ENCODE measurements at regions not wholly inside any gene's neighbourhood (a gene's known extent, or its start where the extent isn't known, plus 50 kb on each side); places are given as distances from the start of the nearest gene placed in this dataset.
A peak's percentile ranks its signal among the peaks of the same experiment; 100 is the strongest.

DNA sequence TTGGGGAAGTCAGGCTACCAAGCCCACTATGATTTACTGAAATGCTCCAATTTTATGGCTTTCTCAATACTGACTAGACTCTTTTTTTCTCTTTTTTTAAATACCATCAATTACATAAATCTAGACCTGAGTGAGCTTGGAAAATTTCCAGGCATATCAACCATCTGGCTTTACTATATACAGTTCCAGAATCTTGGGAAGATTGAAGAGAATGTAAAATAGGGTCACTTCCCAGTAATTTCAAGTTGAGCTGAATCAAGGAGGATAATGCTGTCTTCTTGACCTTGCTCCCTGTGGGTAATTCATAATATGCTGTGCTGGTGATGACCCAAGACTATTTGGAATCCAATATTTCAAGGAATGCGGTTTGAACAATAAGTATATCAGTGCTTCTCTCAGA is 108.1 kb downstream of the MAP3K21 start:
- 14% methylated on average over 1 of the region's 1 CpG for WGBS (ENCODE audit: insufficient coverage, low coverage, low lambda C conversion rate, missing lambda C conversion rate)
- ATAC-seq: no peak
- intact Hi-C loops (cut with DNase I): no loop called here

DNA sequence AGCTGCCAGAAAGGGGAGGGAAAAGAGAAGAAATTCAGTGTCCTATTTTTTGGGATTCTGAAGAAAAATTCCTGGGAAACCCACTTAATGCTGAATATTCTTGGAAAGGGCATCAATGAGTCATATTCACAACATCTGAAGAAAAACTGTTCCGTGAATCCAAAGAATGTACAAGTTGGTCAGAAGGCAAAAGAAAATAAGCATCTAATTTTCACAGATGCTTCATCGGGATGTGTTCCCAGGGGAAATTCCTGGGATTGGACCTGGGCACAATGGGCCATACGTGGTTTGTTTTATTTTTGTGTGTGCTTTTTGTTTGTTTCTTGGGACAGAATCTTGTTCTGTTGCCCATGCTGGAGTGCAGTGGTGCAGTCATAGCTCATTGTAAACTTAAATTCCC is 112.2 kb downstream of the MAP3K21 start:
- ATAC-seq (no peak), DNase-seq (no peak)
- no peaks in the 10 kb centered on the region for H3K36me3 ChIP-seq
- H3K4me1 ChIP-seq: peaks cover 0 to 6% (median 0%) of the 10 kb centered on the region in 4 donors
- TF ChIP-seq, protein P1, sequence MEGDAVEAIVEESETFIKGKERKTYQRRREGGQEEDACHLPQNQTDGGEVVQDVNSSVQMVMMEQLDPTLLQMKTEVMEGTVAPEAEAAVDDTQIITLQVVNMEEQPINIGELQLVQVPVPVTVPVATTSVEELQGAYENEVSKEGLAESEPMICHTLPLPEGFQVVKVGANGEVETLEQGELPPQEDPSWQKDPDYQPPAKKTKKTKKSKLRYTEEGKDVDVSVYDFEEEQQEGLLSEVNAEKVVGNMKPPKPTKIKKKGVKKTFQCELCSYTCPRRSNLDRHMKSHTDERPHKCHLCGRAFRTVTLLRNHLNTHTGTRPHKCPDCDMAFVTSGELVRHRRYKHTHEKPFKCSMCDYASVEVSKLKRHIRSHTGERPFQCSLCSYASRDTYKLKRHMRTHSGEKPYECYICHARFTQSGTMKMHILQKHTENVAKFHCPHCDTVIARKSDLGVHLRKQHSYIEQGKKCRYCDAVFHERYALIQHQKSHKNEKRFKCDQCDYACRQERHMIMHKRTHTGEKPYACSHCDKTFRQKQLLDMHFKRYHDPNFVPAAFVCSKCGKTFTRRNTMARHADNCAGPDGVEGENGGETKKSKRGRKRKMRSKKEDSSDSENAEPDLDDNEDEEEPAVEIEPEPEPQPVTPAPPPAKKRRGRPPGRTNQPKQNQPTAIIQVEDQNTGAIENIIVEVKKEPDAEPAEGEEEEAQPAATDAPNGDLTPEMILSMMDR (IDR thresholded peaks at IDR 0.05): no peak
- TF ChIP-seq POLR2A (IDR thresholded peaks at IDR 0.05): no peak
- H3K4me3 ChIP-seq: no peak overlapping the region
- H3K9me3 ChIP-seq: no peaks in the 10 kb centered on the region
- no peaks in the 10 kb centered on the region for H3K27me3 ChIP-seq
- WGBS (ENCODE audit: insufficient coverage, low coverage, low lambda C conversion rate, missing lambda C conversion rate): 52% methylated on average over 3 of the region's 3 CpGs
- intact Hi-C loops (cut with DNase I): loop anchor here in 1 of 2 donors (5.0 kb wide), 1 partner anchor 353 kb away; no protein-coding TSS in a partner anchor
- no peak overlapping the region for H3K27ac ChIP-seq

More for the DNA sequence above, 108.1 kb downstream of the MAP3K21 start:
- no peaks in the 10 kb centered on the region for H3K4me1 ChIP-seq
- no peaks in the 10 kb centered on the region for H3K36me3 ChIP-seq
- no peaks in the 10 kb centered on the region for H3K27me3 ChIP-seq
- TF ChIP-seq POLR2A (IDR thresholded peaks at IDR 0.05): no peak
- TF ChIP-seq, protein P1 (IDR thresholded peaks at IDR 0.05): no peak
- no peak overlapping the region for H3K4me3 ChIP-seq
- no peak overlapping the region for H3K27ac ChIP-seq
- no peak for DNase-seq
- H3K9me3 ChIP-seq: no peaks in the 10 kb centered on the region

DNA sequence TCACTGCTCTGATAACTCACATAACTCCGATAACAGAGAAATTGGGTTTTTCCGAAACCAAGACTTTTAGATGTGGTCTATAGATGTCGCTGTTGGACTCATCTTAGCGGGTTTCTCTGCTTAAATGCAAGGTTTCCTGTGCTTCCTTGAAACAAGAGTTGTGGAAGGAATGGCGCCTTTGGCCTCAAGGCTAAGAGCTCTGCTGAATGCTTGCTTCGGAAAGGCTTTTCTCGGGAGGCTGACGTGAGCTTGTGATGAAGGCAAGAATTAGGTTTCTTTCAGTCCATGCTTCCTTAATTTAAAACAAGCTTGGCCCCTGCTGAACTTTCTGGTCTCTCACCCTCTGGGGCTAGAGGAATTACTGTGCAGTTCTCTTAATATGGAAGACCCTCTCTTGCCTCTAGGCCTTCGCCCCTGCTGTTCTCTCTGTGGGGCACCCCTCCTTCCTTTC is 113.5 kb downstream of the MAP3K21 start:
- TF ChIP-seq POLR2A (IDR thresholded peaks at IDR 0.05): no peak
- TF ChIP-seq, protein P1 (IDR thresholded peaks at IDR 0.05): peak; percentile 60 to 70 (median 67)
- Histone ChIP-seq H3K4me3 (no peak overlapping the region), H3K36me3 (no peaks in the 10 kb centered on the region), H3K9me3 (no peaks in the 10 kb centered on the region), H3K27ac (no peak overlapping the region), H3K4me1 (peaks cover 0 to 6% (median 0%) of the 10 kb centered on the region in 4 donors), H3K27me3 (no peaks in the 10 kb centered on the region)
- ATAC-seq (peak; percentile 83 to 96 (median 91)), DNase-seq (no peak)
- intact Hi-C loops (cut with DNase I): loop anchor here in 1 of 2 donors (5.0 kb wide), 1 partner anchor 351 kb away; no protein-coding TSS in a partner anchor
- WGBS (ENCODE audit: insufficient coverage, low coverage, low lambda C conversion rate, missing lambda C conversion rate): 6% methylated on average over 9 of the region's 9 CpGs

DNA sequence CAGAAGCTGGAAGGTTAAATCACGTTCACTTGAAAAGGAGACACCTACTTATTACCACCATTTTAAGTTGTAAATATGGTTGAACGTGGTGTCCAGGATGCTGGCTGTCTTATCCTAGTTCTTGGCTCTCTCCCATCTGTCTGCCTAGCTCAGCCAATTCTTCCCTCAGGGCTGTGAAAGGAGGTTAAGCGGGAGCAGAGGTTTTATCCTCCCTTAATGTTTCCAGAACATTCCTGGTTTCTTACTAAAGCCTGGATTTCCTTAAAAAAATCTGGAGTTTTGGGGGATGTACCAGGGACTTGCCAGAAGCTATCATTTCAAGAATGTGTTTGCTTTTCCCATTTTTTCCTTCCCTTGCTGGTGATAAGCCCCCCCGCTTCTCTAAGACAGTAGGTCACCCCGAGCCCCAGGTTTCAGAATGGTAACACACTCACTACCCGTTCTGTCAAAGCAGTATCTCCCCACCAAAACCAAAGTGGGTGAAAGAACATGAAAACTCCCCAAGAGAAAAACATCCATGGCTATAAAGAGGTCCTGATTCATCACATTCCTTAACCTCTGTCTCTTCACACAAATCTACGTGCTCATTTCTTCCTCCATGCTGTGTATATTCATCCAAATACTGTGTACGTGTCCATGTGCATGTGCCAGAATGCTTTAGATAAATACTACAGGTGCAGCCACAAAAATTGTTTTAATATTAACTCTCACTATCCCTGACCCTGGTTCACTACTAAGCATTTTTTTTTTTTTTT is 114.7 kb downstream of the MAP3K21 start:
- no peak overlapping the region for H3K4me3 ChIP-seq
- no peak overlapping the region for H3K27ac ChIP-seq
- no peaks in the 10 kb centered on the region for H3K27me3 ChIP-seq
- WGBS (ENCODE audit: insufficient coverage, low coverage, low lambda C conversion rate, missing lambda C conversion rate): 58% methylated on average over 8 of the region's 8 CpGs
- DNase-seq: no peak
- intact Hi-C loops (cut with DNase I): loop anchor here in 1 of 2 donors (5.0 kb wide), 1 partner anchor 350 kb away; no protein-coding TSS in a partner anchor
- no peaks in the 10 kb centered on the region for H3K9me3 ChIP-seq
- H3K4me1 ChIP-seq: peaks cover 0 to 6% (median 0%) of the 10 kb centered on the region in 4 donors
- peak in 1 of 4 donors; percentile 26 for ATAC-seq
- TF ChIP-seq, protein P1 (IDR thresholded peaks at IDR 0.05): no peak
- TF ChIP-seq POLR2A (IDR thresholded peaks at IDR 0.05): no peak
- no peaks in the 10 kb centered on the region for H3K36me3 ChIP-seq
